Sigmoid colon (tissue), 3 donors: ENCODE measurements at regions not wholly inside any gene's neighbourhood (a gene's known extent, or its start where the extent isn't known, plus 50 kb on each side); places are given as distances from the start of the nearest gene placed in this dataset.
"Not testable (repeated sequence)": the region's sequence is repeated elsewhere in the genome, so short reads cannot be mapped to it uniquely, and the experiment has no call there.

ENCODE experiments used
- CTCF ChIP-seq, 4 experiments: fragments of 450-650 bp in 3 of 4; fragments of 200-600 bp in 1 of 4; IDR thresholded peaks; one replicate each; pipeline ENCODE4 v1.5.1; 2016 to 2019; ENCODE audit warnings: antibody characterized with exemption in 4 of 4, mild to moderate bottlenecking in 3 of 4, moderate library complexity in 2 of 4
- POLR2A ChIP-seq, 2 donors: fragments of 450-650 bp; IDR thresholded peaks; one replicate each; pipeline ENCODE4 v1.6.1; 2016; ENCODE audit warnings: antibody characterized with exemption in 2 of 2, mild to moderate bottlenecking in 2 of 2, moderate library complexity in 2 of 2

GRCh38 chr2:131631648-131632047, 104.0 kb downstream of the CCDC74A start:
- TF ChIP-seq POLR2A, CTCF (IDR thresholded peaks at IDR 0.05): not testable (repeated sequence)
